Stimulated activated CD8-positive, alpha-beta memory T cell treated with anti-CD3 and anti-CD28 coated beads, Interleukin-7, amount 100 ng/mL, for 1 hour (primary cell): ENCODE measurements at regions not wholly inside any gene's neighbourhood (a gene's known extent, or its start where the extent isn't known, plus 50 kb on each side); places are given as distances from the start of the nearest gene placed in this dataset.
"Not testable (repeated sequence)": the region's sequence is repeated elsewhere in the genome, so short reads cannot be mapped to it uniquely, and the experiment has no call there.

ENCODE experiments used
- DNase-seq, 2 donors: peaks; one replicate each; pipeline ENCODE4 v3.0.0-alpha.2; 2020; ENCODE audit warnings: low read depth in 2 of 2

GRCh38 chr15:24835301-24835700 lies 119.5 kb upstream of the SNRPN start:
- no peak for DNase-seq

- DNase-seq = no peak
These were observed 106.7 kb upstream of the SNRPN start for GRCh38 chr15:24848050-24848449.

- DNase-seq = no peak
These were observed 98.1 kb upstream of the SNRPN start for GRCh38 chr15:24856397-24857390.

- DNase-seq = no peak
These were observed 97.0 kb upstream of the SNRPN start for GRCh38 chr15:24857763-24858162.

GRCh38 chr15:24858183-24858582 lies 96.6 kb upstream of the SNRPN start:
- DNase-seq = not testable (repeated sequence)

- DNase-seq = no peak
These were observed 95.8 kb upstream of the SNRPN start for GRCh38 chr15:24858737-24859601.

GRCh38 chr15:24861014-24861690 lies 93.6 kb upstream of the SNRPN start:
- no peak for DNase-seq

GRCh38 chr15:24862726-24863521 lies 91.9 kb upstream of the SNRPN start:
- DNase-seq = no peak

GRCh38 chr15:24865303-24865702 lies 89.5 kb upstream of the SNRPN start:
- no peak for DNase-seq

GRCh38 chr15:24877174-24877573 lies 77.6 kb upstream of the SNRPN start:
- DNase-seq = no peak

- DNase-seq = no peak
These were observed 76.6 kb upstream of the SNRPN start for GRCh38 chr15:24878153-24878552.

- no peak for DNase-seq
These were observed 75.3 kb upstream of the SNRPN start for GRCh38 chr15:24879492-24879891.

GRCh38 chr15:24880663-24881062 lies 74.1 kb upstream of the SNRPN start:
- DNase-seq = no peak

- no peak for DNase-seq
These were observed 68.2 kb upstream of the SNRPN start for GRCh38 chr15:24886538-24886937.

GRCh38 chr15:24898715-24899272 lies 56.0 kb upstream of the SNRPN start:
- DNase-seq = no peak

GRCh38 chr15:24899367-24899766 lies 55.4 kb upstream of the SNRPN start:
- no peak for DNase-seq

- DNase-seq = no peak
These were observed 55.0 kb upstream of the SNRPN start for GRCh38 chr15:24899795-24900194.

GRCh38 chr15:24901409-24901808 lies 53.4 kb upstream of the SNRPN start:
- no peak for DNase-seq
